ENCODE measurements at regions not wholly inside any gene's neighbourhood (a gene's known extent, or its start where the extent isn't known, plus 50 kb on each side); places are given as distances from the start of the nearest gene placed in this dataset.

DNA sequence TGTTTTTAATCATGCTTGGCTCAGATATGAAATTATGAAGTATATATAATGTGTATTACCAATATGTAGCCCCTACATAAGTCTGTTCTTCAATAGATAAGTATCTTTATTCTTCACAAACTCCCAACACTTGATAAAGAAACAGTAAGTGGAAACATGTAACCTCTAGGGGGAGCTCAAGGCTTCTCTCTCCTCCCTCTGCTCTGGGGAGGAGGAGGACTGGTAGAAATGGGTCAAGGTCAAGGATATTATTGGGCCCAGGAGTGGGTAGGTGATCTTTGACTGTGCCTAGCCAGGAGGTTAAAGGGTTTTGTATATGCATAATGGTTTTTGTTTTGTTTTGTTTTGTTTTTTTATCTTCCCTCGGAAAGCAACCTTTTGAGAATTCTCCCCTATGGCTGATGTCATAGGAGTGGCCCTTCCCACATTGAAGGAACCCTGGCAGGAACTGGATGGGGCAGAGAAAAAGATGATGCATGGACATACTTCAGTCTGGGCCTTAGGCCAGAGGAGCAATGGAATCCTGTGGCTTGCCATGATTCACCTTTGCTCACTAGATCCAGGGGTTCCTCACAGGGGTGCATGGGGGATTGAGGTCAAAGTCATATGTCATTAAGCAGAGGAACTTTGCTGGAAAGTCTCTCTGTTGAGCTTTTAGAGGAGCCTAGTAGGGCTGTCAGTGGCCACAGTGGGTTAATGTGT, 460.3 kb downstream of the MID1IP1 start:
- TF ChIP-seq, protein P1, sequence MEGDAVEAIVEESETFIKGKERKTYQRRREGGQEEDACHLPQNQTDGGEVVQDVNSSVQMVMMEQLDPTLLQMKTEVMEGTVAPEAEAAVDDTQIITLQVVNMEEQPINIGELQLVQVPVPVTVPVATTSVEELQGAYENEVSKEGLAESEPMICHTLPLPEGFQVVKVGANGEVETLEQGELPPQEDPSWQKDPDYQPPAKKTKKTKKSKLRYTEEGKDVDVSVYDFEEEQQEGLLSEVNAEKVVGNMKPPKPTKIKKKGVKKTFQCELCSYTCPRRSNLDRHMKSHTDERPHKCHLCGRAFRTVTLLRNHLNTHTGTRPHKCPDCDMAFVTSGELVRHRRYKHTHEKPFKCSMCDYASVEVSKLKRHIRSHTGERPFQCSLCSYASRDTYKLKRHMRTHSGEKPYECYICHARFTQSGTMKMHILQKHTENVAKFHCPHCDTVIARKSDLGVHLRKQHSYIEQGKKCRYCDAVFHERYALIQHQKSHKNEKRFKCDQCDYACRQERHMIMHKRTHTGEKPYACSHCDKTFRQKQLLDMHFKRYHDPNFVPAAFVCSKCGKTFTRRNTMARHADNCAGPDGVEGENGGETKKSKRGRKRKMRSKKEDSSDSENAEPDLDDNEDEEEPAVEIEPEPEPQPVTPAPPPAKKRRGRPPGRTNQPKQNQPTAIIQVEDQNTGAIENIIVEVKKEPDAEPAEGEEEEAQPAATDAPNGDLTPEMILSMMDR (conservative IDR thresholded peaks at IDR 0.05) = peak; percentile 80
- H3K27me3 ChIP-seq (ENCODE audit: control insufficient read depth, insufficient read depth, low read length, poor library complexity, severe bottlenecking) = no peaks in the 10 kb centered on the region
- no peak overlapping the region for H3K9ac ChIP-seq (ENCODE audit: extremely low read depth, low read length, poor library complexity, severe bottlenecking)
- peaks cover 25% of the 10 kb centered on the region for H3K9me3 Mint-ChIP-seq
- no peaks in the 10 kb centered on the region for H3K4me1 ChIP-seq (ENCODE audit: control insufficient read depth, insufficient read depth, low read length)
- no peaks in the 10 kb centered on the region for H3K36me3 Mint-ChIP-seq (ENCODE audit: low read depth)
- DNase-seq = peak; percentile 54
- H3K9me3 ChIP-seq (ENCODE audit: control insufficient read depth, low read length) = peaks cover under 1% of the 10 kb centered on the region
- H3K4me1 Mint-ChIP-seq = no peaks in the 10 kb centered on the region
- no peak overlapping the region for H3K4me3 Mint-ChIP-seq
- H3K27ac ChIP-seq (ENCODE audit: low read depth, low read length) = no peak overlapping the region
- H3K36me3 ChIP-seq (ENCODE audit: control insufficient read depth, insufficient read depth, low read length) = no peaks in the 10 kb centered on the region
- H3K27ac Mint-ChIP-seq = no peak overlapping the region
- WGBS, 2 experiments (ENCODE audit: insufficient coverage in 1 of 2, insufficient read length in 1 of 2) = 80% methylated on average over 1 of the region's 1 CpG; no CpG with 5 or more reads in 1 of the 2 experiments
- H3K27me3 Mint-ChIP-seq (ENCODE audit: insufficient read depth) = no peaks in the 10 kb centered on the region
- no peak overlapping the region for H3K4me3 ChIP-seq (ENCODE audit: low read length)

DNA sequence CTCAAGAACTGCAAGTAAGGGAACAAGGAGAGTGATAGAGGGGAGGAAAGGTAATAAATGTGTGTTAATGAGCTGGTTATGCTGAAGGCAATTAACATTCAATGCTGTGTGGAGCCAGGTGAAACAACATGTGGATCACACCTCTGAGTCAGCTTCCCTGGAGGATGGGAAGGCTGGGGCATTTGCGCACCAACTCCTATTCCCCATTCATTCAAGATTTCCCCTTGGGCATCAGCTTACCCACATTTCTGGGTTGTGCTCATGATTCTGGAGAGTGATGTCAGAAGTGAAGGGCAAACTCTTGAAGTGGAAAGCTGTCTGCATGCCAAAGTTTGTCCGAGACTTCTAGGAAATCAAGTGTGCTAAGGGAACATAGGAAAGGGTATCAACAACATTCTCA, 461.4 kb downstream of the MID1IP1 start:
- DNase-seq = no peak
- peaks cover 26% of the 10 kb centered on the region for H3K9me3 Mint-ChIP-seq
- 92% methylated on average over 2 of the region's 2 CpGs; no CpG with 5 or more reads in 1 of the 2 experiments for WGBS, 2 experiments (ENCODE audit: insufficient coverage in 1 of 2, insufficient read length in 1 of 2)
- H3K4me3 Mint-ChIP-seq = no peak overlapping the region
- no peak overlapping the region for H3K27ac ChIP-seq (ENCODE audit: low read depth, low read length)
- no peaks in the 10 kb centered on the region for H3K4me1 Mint-ChIP-seq
- TF ChIP-seq, protein P1 (conservative IDR thresholded peaks at IDR 0.05) = no peak
- H3K4me1 ChIP-seq (ENCODE audit: control insufficient read depth, insufficient read depth, low read length) = no peaks in the 10 kb centered on the region
- no peaks in the 10 kb centered on the region for H3K36me3 Mint-ChIP-seq (ENCODE audit: low read depth)
- H3K9ac ChIP-seq (ENCODE audit: extremely low read depth, low read length, poor library complexity, severe bottlenecking) = no peak overlapping the region
- H3K36me3 ChIP-seq (ENCODE audit: control insufficient read depth, insufficient read depth, low read length) = no peaks in the 10 kb centered on the region
- H3K27ac Mint-ChIP-seq = no peak overlapping the region
- no peaks in the 10 kb centered on the region for H3K9me3 ChIP-seq (ENCODE audit: control insufficient read depth, low read length)
- no peaks in the 10 kb centered on the region for H3K27me3 ChIP-seq (ENCODE audit: control insufficient read depth, insufficient read depth, low read length, poor library complexity, severe bottlenecking)
- H3K4me3 ChIP-seq (ENCODE audit: low read length) = no peak overlapping the region
- peaks cover 2% of the 10 kb centered on the region for H3K27me3 Mint-ChIP-seq (ENCODE audit: insufficient read depth)

DNA sequence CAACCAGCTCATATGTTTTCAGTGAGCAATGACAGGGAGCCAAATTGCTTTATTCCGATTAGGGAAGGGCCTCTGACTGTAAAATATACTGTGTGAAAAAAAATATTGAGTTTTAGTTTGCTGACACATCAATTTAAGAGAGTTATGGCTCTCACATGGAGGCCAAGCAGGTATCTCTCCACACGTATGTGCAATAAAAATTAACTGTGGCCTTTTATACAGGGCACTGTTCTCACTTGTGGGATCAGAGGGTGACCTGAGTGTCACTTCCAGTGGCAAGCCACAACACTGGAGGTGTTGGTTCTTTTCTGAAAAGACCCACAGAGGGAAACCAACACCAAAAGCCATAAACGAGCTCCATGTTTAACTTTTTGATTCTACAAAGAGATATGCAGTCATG, 462.8 kb downstream of the MID1IP1 start:
- no peak overlapping the region for H3K4me3 Mint-ChIP-seq

More for the DNA sequence above, 462.8 kb downstream of the MID1IP1 start:
- Mint-ChIP-seq H3K27ac (no peak overlapping the region), H3K36me3 (ENCODE audit: low read depth) (no peaks in the 10 kb centered on the region), H3K27me3 (ENCODE audit: insufficient read depth) (peaks cover 6% of the 10 kb centered on the region), H3K4me1 (no peaks in the 10 kb centered on the region), H3K9me3 (peaks cover 32% of the 10 kb centered on the region)
- Histone ChIP-seq H3K27me3 (ENCODE audit: control insufficient read depth, insufficient read depth, low read length, poor library complexity, severe bottlenecking) (no peaks in the 10 kb centered on the region), H3K9me3 (ENCODE audit: control insufficient read depth, low read length) (no peaks in the 10 kb centered on the region), H3K4me1 (ENCODE audit: control insufficient read depth, insufficient read depth, low read length) (no peaks in the 10 kb centered on the region), H3K36me3 (ENCODE audit: control insufficient read depth, insufficient read depth, low read length) (no peaks in the 10 kb centered on the region), H3K27ac (ENCODE audit: low read depth, low read length) (no peak overlapping the region), H3K4me3 (ENCODE audit: low read length) (no peak overlapping the region), H3K9ac (ENCODE audit: extremely low read depth, low read length, poor library complexity, severe bottlenecking) (no peak overlapping the region)
- DNase-seq = no peak
- 92 to 100% methylated on average over 2 of the region's 3 CpGs for WGBS, 2 experiments (ENCODE audit: insufficient coverage in 1 of 2, insufficient read length in 1 of 2)
- TF ChIP-seq, protein P1 (conservative IDR thresholded peaks at IDR 0.05) = no peak

All from endodermal cell (in vitro differentiated cells).